ENCODE measurements at regions not wholly inside any gene's neighbourhood (a gene's known extent, or its start where the extent isn't known, plus 50 kb on each side); places are given as distances from the start of the nearest gene placed in this dataset.

GRCh38 chr22:48641906-48642475 lies 1185.7 kb downstream of the BRD1 start:
- Histone ChIP-seq H3K36me3 (ENCODE audit: control insufficient read depth in 5 of 5, insufficient read depth in 5 of 5, low read length in 5 of 5) (no peaks in the 10 kb centered on the region), H3K9ac (ENCODE audit: low read length in 5 of 5) (no peak overlapping the region), H3K4me3 (ENCODE audit: low read depth in 1 of 5, low read length in 5 of 5) (no peak overlapping the region), H3K4me1 (ENCODE audit: control insufficient read depth in 5 of 5, insufficient read depth in 5 of 5, low read length in 5 of 5) (no peaks in the 10 kb centered on the region), H3K27ac (ENCODE audit: low read depth, low read length) (no peak overlapping the region), H3K9me3 (ENCODE audit: control insufficient read depth in 5 of 5, low read length in 5 of 5) (no peaks in the 10 kb centered on the region), H3K27me3 (ENCODE audit: control insufficient read depth in 5 of 5, insufficient read depth in 4 of 5, low read length in 5 of 5) (peaks cover 2 to 29% (median 13%) of the 10 kb centered on the region in 5 donors)

- H3K9ac ChIP-seq (ENCODE audit: low read length in 5 of 5) = no peak overlapping the region
Observed at GRCh38 chr22:48640890-48641841, 1186.5 kb downstream of the BRD1 start.

GRCh38 chr22:48639896-48640748 lies 1187.6 kb downstream of the BRD1 start:
- Histone ChIP-seq H3K4me1 (ENCODE audit: control insufficient read depth in 5 of 5, insufficient read depth in 5 of 5, low read length in 5 of 5) (no peaks in the 10 kb centered on the region), H3K27me3 (ENCODE audit: control insufficient read depth in 5 of 5, insufficient read depth in 4 of 5, low read length in 5 of 5) (peaks cover 0 to 24% (median 11%) of the 10 kb centered on the region in 5 donors), H3K9ac (ENCODE audit: low read length in 5 of 5) (no peak overlapping the region), H3K27ac (ENCODE audit: low read depth, low read length) (no peak overlapping the region), H3K9me3 (ENCODE audit: control insufficient read depth in 5 of 5, low read length in 5 of 5) (no peaks in the 10 kb centered on the region), H3K36me3 (ENCODE audit: control insufficient read depth in 5 of 5, insufficient read depth in 5 of 5, low read length in 5 of 5) (no peaks in the 10 kb centered on the region), H3K4me3 (ENCODE audit: low read depth in 1 of 5, low read length in 5 of 5) (no peak overlapping the region)

More at GRCh38 chr22:48640890-48641841, 1186.5 kb downstream of the BRD1 start:
- peaks cover 2 to 29% (median 12%) of the 10 kb centered on the region in 5 donors for H3K27me3 ChIP-seq (ENCODE audit: control insufficient read depth in 5 of 5, insufficient read depth in 4 of 5, low read length in 5 of 5)
- no peak overlapping the region for H3K27ac ChIP-seq (ENCODE audit: low read depth, low read length)
- no peaks in the 10 kb centered on the region for H3K9me3 ChIP-seq (ENCODE audit: control insufficient read depth in 5 of 5, low read length in 5 of 5)
- no peak overlapping the region for H3K4me3 ChIP-seq (ENCODE audit: low read depth in 1 of 5, low read length in 5 of 5)
- H3K36me3 ChIP-seq (ENCODE audit: control insufficient read depth in 5 of 5, insufficient read depth in 5 of 5, low read length in 5 of 5) = no peaks in the 10 kb centered on the region
- H3K4me1 ChIP-seq (ENCODE audit: control insufficient read depth in 5 of 5, insufficient read depth in 5 of 5, low read length in 5 of 5) = no peaks in the 10 kb centered on the region

- Histone ChIP-seq H3K4me1 (ENCODE audit: control insufficient read depth in 5 of 5, insufficient read depth in 5 of 5, low read length in 5 of 5) (no peaks in the 10 kb centered on the region), H3K4me3 (ENCODE audit: low read depth in 1 of 5, low read length in 5 of 5) (no peak overlapping the region), H3K36me3 (ENCODE audit: control insufficient read depth in 5 of 5, insufficient read depth in 5 of 5, low read length in 5 of 5) (no peaks in the 10 kb centered on the region), H3K27me3 (ENCODE audit: control insufficient read depth in 5 of 5, insufficient read depth in 4 of 5, low read length in 5 of 5) (peaks cover 0 to 24% (median 13%) of the 10 kb centered on the region in 5 donors), H3K27ac (ENCODE audit: low read depth, low read length) (no peak overlapping the region), H3K9me3 (ENCODE audit: control insufficient read depth in 5 of 5, low read length in 5 of 5) (no peaks in the 10 kb centered on the region), H3K9ac (ENCODE audit: low read length in 5 of 5) (no peak overlapping the region)
Observed at GRCh38 chr22:48639021-48639795, 1188.5 kb downstream of the BRD1 start.

GRCh38 chr22:48637231-48637630 lies 1190.4 kb downstream of the BRD1 start:
- peaks cover 0 to 17% (median 9%) of the 10 kb centered on the region in 5 donors for H3K27me3 ChIP-seq (ENCODE audit: control insufficient read depth in 5 of 5, insufficient read depth in 4 of 5, low read length in 5 of 5)
- no peaks in the 10 kb centered on the region for H3K9me3 ChIP-seq (ENCODE audit: control insufficient read depth in 5 of 5, low read length in 5 of 5)
- no peaks in the 10 kb centered on the region for H3K4me1 ChIP-seq (ENCODE audit: control insufficient read depth in 5 of 5, insufficient read depth in 5 of 5, low read length in 5 of 5)
- no peaks in the 10 kb centered on the region for H3K36me3 ChIP-seq (ENCODE audit: control insufficient read depth in 5 of 5, insufficient read depth in 5 of 5, low read length in 5 of 5)
- no peak overlapping the region for H3K9ac ChIP-seq (ENCODE audit: low read length in 5 of 5)
- no peak overlapping the region for H3K4me3 ChIP-seq (ENCODE audit: low read depth in 1 of 5, low read length in 5 of 5)
- no peak overlapping the region for H3K27ac ChIP-seq (ENCODE audit: low read depth, low read length)

- Histone ChIP-seq H3K9ac (ENCODE audit: low read length in 5 of 5) (no peak overlapping the region), H3K9me3 (ENCODE audit: control insufficient read depth in 5 of 5, low read length in 5 of 5) (no peaks in the 10 kb centered on the region), H3K27me3 (ENCODE audit: control insufficient read depth in 5 of 5, insufficient read depth in 4 of 5, low read length in 5 of 5) (peaks cover 0 to 17% (median 11%) of the 10 kb centered on the region in 5 donors), H3K36me3 (ENCODE audit: control insufficient read depth in 5 of 5, insufficient read depth in 5 of 5, low read length in 5 of 5) (no peaks in the 10 kb centered on the region), H3K4me3 (ENCODE audit: low read depth in 1 of 5, low read length in 5 of 5) (no peak overlapping the region), H3K27ac (ENCODE audit: low read depth, low read length) (no peak overlapping the region), H3K4me1 (ENCODE audit: control insufficient read depth in 5 of 5, insufficient read depth in 5 of 5, low read length in 5 of 5) (no peaks in the 10 kb centered on the region)
Observed at GRCh38 chr22:48636746-48637145, 1190.9 kb downstream of the BRD1 start.

GRCh38 chr22:48635816-48636215 lies 1191.9 kb downstream of the BRD1 start:
- H3K4me1 ChIP-seq (ENCODE audit: control insufficient read depth in 5 of 5, insufficient read depth in 5 of 5, low read length in 5 of 5) = no peaks in the 10 kb centered on the region
- peaks cover 0 to 15% (median 13%) of the 10 kb centered on the region in 5 donors for H3K27me3 ChIP-seq (ENCODE audit: control insufficient read depth in 5 of 5, insufficient read depth in 4 of 5, low read length in 5 of 5)
- no peak overlapping the region for H3K4me3 ChIP-seq (ENCODE audit: low read depth in 1 of 5, low read length in 5 of 5)
- H3K9ac ChIP-seq (ENCODE audit: low read length in 5 of 5) = no peak overlapping the region
- H3K36me3 ChIP-seq (ENCODE audit: control insufficient read depth in 5 of 5, insufficient read depth in 5 of 5, low read length in 5 of 5) = no peaks in the 10 kb centered on the region
- H3K27ac ChIP-seq (ENCODE audit: low read depth, low read length) = no peak overlapping the region
- H3K9me3 ChIP-seq (ENCODE audit: control insufficient read depth in 5 of 5, low read length in 5 of 5) = no peaks in the 10 kb centered on the region

GRCh38 chr22:48635031-48635430 lies 1192.6 kb downstream of the BRD1 start:
- H3K27me3 ChIP-seq (ENCODE audit: control insufficient read depth in 5 of 5, insufficient read depth in 4 of 5, low read length in 5 of 5) = peaks cover 0 to 13% (median 12%) of the 10 kb centered on the region in 5 donors
- H3K4me1 ChIP-seq (ENCODE audit: control insufficient read depth in 5 of 5, insufficient read depth in 5 of 5, low read length in 5 of 5) = no peaks in the 10 kb centered on the region
- H3K9me3 ChIP-seq (ENCODE audit: control insufficient read depth in 5 of 5, low read length in 5 of 5) = no peaks in the 10 kb centered on the region
- no peak overlapping the region for H3K9ac ChIP-seq (ENCODE audit: low read length in 5 of 5)
- H3K27ac ChIP-seq (ENCODE audit: low read depth, low read length) = no peak overlapping the region
- H3K4me3 ChIP-seq (ENCODE audit: low read depth in 1 of 5, low read length in 5 of 5) = no peak overlapping the region
- no peaks in the 10 kb centered on the region for H3K36me3 ChIP-seq (ENCODE audit: control insufficient read depth in 5 of 5, insufficient read depth in 5 of 5, low read length in 5 of 5)

GRCh38 chr22:48633996-48634836 lies 1193.5 kb downstream of the BRD1 start:
- Histone ChIP-seq H3K4me3 (ENCODE audit: low read depth in 1 of 5, low read length in 5 of 5) (no peak overlapping the region), H3K9me3 (ENCODE audit: control insufficient read depth in 5 of 5, low read length in 5 of 5) (no peaks in the 10 kb centered on the region), H3K9ac (ENCODE audit: low read length in 5 of 5) (no peak overlapping the region), H3K27me3 (ENCODE audit: control insufficient read depth in 5 of 5, insufficient read depth in 4 of 5, low read length in 5 of 5) (peaks cover 4 to 20% (median 15%) of the 10 kb centered on the region in 5 donors), H3K4me1 (ENCODE audit: control insufficient read depth in 5 of 5, insufficient read depth in 5 of 5, low read length in 5 of 5) (no peaks in the 10 kb centered on the region), H3K36me3 (ENCODE audit: control insufficient read depth in 5 of 5, insufficient read depth in 5 of 5, low read length in 5 of 5) (no peaks in the 10 kb centered on the region), H3K27ac (ENCODE audit: low read depth, low read length) (no peak overlapping the region)
